NB4 (cell line): ENCODE measurements at regions not wholly inside any gene's neighbourhood (a gene's known extent, or its start where the extent isn't known, plus 50 kb on each side); places are given as distances from the start of the nearest gene placed in this dataset.

Source experiments
- CTCF ChIP-seq: IDR thresholded peaks from one replicate; pipeline ENCODE4 v1.5.1; 2012; ENCODE audit warnings: low read depth, low read length
- POLR2A ChIP-seq: IDR thresholded peaks from 2 replicates; pipeline ENCODE4 v1.6.1; 2011; ENCODE audit warnings: mild to moderate bottlenecking; ENCODE audit not compliant: insufficient read length; ENCODE audit errors: extremely low read depth
- TF ChIP-seq, protein P1 (sequence below): IDR thresholded peaks from 2 replicates; pipeline ENCODE4 v1.6.1; 2011; ENCODE audit warnings: low read depth, low read length

DNA sequence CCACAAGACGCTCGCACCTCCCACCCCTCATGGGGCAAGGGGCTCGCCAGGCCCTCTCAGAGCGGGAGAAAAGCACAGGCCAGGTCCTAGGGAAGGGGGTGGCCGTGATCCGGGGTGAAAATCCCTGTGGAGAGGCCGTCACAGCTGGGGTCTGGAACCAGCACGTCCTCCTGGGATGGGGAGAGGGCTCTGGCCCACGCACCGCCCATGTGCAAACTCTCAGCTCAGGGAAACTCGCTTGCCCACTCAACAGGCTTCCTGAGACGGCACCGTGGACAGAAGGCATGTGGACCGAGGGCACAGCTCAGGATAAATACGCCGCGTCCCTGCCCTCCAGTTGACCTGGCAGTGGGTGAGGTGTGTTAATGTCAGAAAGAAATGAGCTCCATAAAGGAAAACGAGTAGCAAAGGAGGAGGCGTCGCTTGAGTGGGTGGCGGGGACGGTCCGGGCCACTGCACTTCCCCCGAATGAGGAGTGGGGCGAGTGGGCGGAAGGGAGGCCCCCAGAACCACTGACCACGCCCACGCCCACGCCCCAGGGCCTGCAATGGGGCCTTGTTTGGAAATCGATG is 57.6 kb upstream of the GALNT9 start:
- TF ChIP-seq CTCF (no peak), POLR2A (no peak)
- TF ChIP-seq, protein P1, sequence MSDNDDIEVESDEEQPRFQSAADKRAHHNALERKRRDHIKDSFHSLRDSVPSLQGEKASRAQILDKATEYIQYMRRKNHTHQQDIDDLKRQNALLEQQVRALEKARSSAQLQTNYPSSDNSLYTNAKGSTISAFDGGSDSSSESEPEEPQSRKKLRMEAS, result no peak
